ENCODE measurements at regions not wholly inside any gene's neighbourhood (a gene's known extent, or its start where the extent isn't known, plus 50 kb on each side); places are given as distances from the start of the nearest gene placed in this dataset.

GRCh38 chr7:116153050-116153449, 57.3 kb upstream of the TES start:
- TF ChIP-seq CTCF (IDR thresholded peaks at IDR 0.05; ENCODE audit: extremely low read depth, missing control alignments): no peak
- no peak for DNase-seq (ENCODE audit: low spot score)

GRCh38 chr7:116159711-116160110, 50.6 kb upstream of the TES start:
- no peak for DNase-seq (ENCODE audit: low spot score)
- no peak for TF ChIP-seq CTCF (IDR thresholded peaks at IDR 0.05; ENCODE audit: extremely low read depth, missing control alignments)
